ENCODE measurements at regions not wholly inside any gene's neighbourhood (a gene's known extent, or its start where the extent isn't known, plus 50 kb on each side); places are given as distances from the start of the nearest gene placed in this dataset.
"Not testable (repeated sequence)": the region's sequence is repeated elsewhere in the genome, so short reads cannot be mapped to it uniquely, and the experiment has no call there.

- Histone ChIP-seq H3K36me3 (no peaks in the 10 kb centered on the region), H3K9me3 (no peaks in the 10 kb centered on the region), H3K27ac (peak overlapping the region; percentile 14 to 45), H3K4me3 (no peak overlapping the region), H3K27me3 (no peaks in the 10 kb centered on the region), H3K4me1 (peaks cover 0 to 22% (median 16%) of the 10 kb centered on the region in 4 donors)
- peak; percentile 63 to 70 for DNase-seq
- no peak for TF ChIP-seq CTCF (IDR thresholded peaks at IDR 0.05)
- intact Hi-C loops (cut with DNase I; ENCODE audit: low total_unique reads): no loop called here
These were observed 60.9 kb upstream of the ITGA11 start for GRCh38 chr15:68492855-68493254.

- Histone ChIP-seq H3K27me3 (no peaks in the 10 kb centered on the region), H3K9me3 (no peaks in the 10 kb centered on the region), H3K4me3 (no peak overlapping the region), H3K27ac (peak overlapping the region; percentile 14 to 45), H3K36me3 (no peaks in the 10 kb centered on the region), H3K4me1 (peaks cover 0 to 21% (median 15%) of the 10 kb centered on the region in 4 donors)
- intact Hi-C loops (cut with DNase I; ENCODE audit: low total_unique reads): no loop called here
- TF ChIP-seq CTCF (IDR thresholded peaks at IDR 0.05): no peak
- no peak for DNase-seq
These were observed 61.7 kb upstream of the ITGA11 start for GRCh38 chr15:68493629-68494028.

GRCh38 chr15:68494573-68495110 lies 62.7 kb upstream of the ITGA11 start:
- no peak for DNase-seq
- no peaks in the 10 kb centered on the region for H3K27me3 ChIP-seq
- H3K4me1 ChIP-seq: peaks cover 0 to 21% (median 15%) of the 10 kb centered on the region in 4 donors
- H3K4me3 ChIP-seq: no peak overlapping the region
- no peak for TF ChIP-seq CTCF (IDR thresholded peaks at IDR 0.05)
- H3K27ac ChIP-seq: no peak overlapping the region
- intact Hi-C loops (cut with DNase I; ENCODE audit: low total_unique reads): no loop called here
- H3K36me3 ChIP-seq: no peaks in the 10 kb centered on the region
- H3K9me3 ChIP-seq: no peaks in the 10 kb centered on the region

- intact Hi-C loops (cut with DNase I; ENCODE audit: low total_unique reads): no loop called here
These were observed 63.4 kb upstream of the ITGA11 start for GRCh38 chr15:68495221-68495950.

GRCh38 chr15:68495981-68496705 lies 64.2 kb upstream of the ITGA11 start:
- no peaks in the 10 kb centered on the region for H3K9me3 ChIP-seq
- H3K4me3 ChIP-seq: no peak overlapping the region
- intact Hi-C loops (cut with DNase I; ENCODE audit: low total_unique reads): no loop called here
- TF ChIP-seq CTCF (IDR thresholded peaks at IDR 0.05): no peak
- DNase-seq: no peak
- no peaks in the 10 kb centered on the region for H3K27me3 ChIP-seq
- H3K4me1 ChIP-seq: peaks cover 0 to 34% (median 24%) of the 10 kb centered on the region in 4 donors
- no peaks in the 10 kb centered on the region for H3K36me3 ChIP-seq
- H3K27ac ChIP-seq: no peak overlapping the region

More at GRCh38 chr15:68495221-68495950, 63.4 kb upstream of the ITGA11 start:
- H3K9me3 ChIP-seq: no peaks in the 10 kb centered on the region
- peaks cover 0 to 26% (median 16%) of the 10 kb centered on the region in 4 donors for H3K4me1 ChIP-seq
- H3K27ac ChIP-seq: no peak overlapping the region
- no peaks in the 10 kb centered on the region for H3K36me3 ChIP-seq
- no peak for DNase-seq
- TF ChIP-seq CTCF (IDR thresholded peaks at IDR 0.05): no peak
- H3K4me3 ChIP-seq: no peak overlapping the region
- no peaks in the 10 kb centered on the region for H3K27me3 ChIP-seq

- H3K4me1 ChIP-seq: peaks cover 0 to 40% (median 29%) of the 10 kb centered on the region in 4 donors
- H3K36me3 ChIP-seq; H3K27me3 ChIP-seq; H3K27ac ChIP-seq; intact Hi-C loops (cut with DNase I; ENCODE audit: low total_unique reads); H3K4me3 ChIP-seq; H3K9me3 ChIP-seq; DNase-seq: not testable (repeated sequence)
These were observed 64.8 kb upstream of the ITGA11 start for GRCh38 chr15:68496751-68497150.
